Liver (tissue), 3 donors: ENCODE measurements at regions not wholly inside any gene's neighbourhood (a gene's known extent, or its start where the extent isn't known, plus 50 kb on each side); places are given as distances from the start of the nearest gene placed in this dataset.

ENCODE experiments used
- CTCF ChIP-seq: fragments of 150-350 bp; IDR thresholded peaks from 2 replicates; pipeline ENCODE4 v1.5.1; 2017; ENCODE audit warnings: improper control_type of control experiment, low read depth, low read length; ENCODE audit not compliant: missing input control
- FOXA1 ChIP-seq: IDR thresholded peaks from 2 replicates; pipeline ENCODE4 v1.6.1; 2016; ENCODE audit warnings: antibody characterized with exemption
- GABPA ChIP-seq, 2 donors: IDR thresholded peaks in 1 of 2; conservative IDR thresholded peaks in 1 of 2; 2 replicates each; pipeline ENCODE4 v1.6.1; 2016; ENCODE audit warnings: antibody characterized with exemption in 2 of 2, mild to moderate bottlenecking in 1 of 2, moderate library complexity in 1 of 2
- HNF4G ChIP-seq: IDR thresholded peaks from 2 replicates; pipeline ENCODE4 v1.6.1; 2016; ENCODE audit warnings: antibody characterized with exemption
- MAX ChIP-seq: IDR thresholded peaks from 2 replicates; pipeline ENCODE4 v1.6.1; 2016; ENCODE audit warnings: antibody characterized with exemption
- NR2F2 ChIP-seq: IDR thresholded peaks from 2 replicates; pipeline ENCODE4 v1.6.1; 2016; ENCODE audit warnings: antibody characterized with exemption
- RAD21 ChIP-seq, 2 donors: IDR thresholded peaks; 2 replicates each; pipeline ENCODE4 v1.6.1; 2016; ENCODE audit warnings: antibody characterized with exemption in 2 of 2, mild to moderate bottlenecking in 2 of 2
- REST ChIP-seq: IDR thresholded peaks from 2 replicates; pipeline ENCODE4 v1.6.1; 2016; ENCODE audit warnings: antibody characterized with exemption, mild to moderate bottlenecking
- SP1 ChIP-seq: IDR thresholded peaks from 2 replicates; pipeline ENCODE4 v1.6.1; 2018; ENCODE audit warnings: antibody characterized with exemption, mild to moderate bottlenecking
- TAF1 ChIP-seq: conservative IDR thresholded peaks from 2 replicates; pipeline ENCODE4 v1.6.1; 2016; ENCODE audit warnings: antibody characterized with exemption, mild to moderate bottlenecking
- YY1 ChIP-seq: IDR thresholded peaks from 2 replicates; pipeline ENCODE4 v1.6.1; 2016; ENCODE audit warnings: antibody characterized with exemption, mild to moderate bottlenecking
- donor health status: healthy.
- donor health status: healthy.

- TF ChIP-seq CTCF (no peak), REST (no peak), FOXA1 (no peak), RAD21 (IDR thresholded peaks at IDR 0.05) (no peak), YY1 (no peak), NR2F2 (no peak), GABPA (IDR thresholded peaks at IDR 0.05 in 1 of 2, conservative IDR thresholded peaks at IDR 0.05 in 1 of 2) (no peak), SP1 (no peak), TAF1 (no peak), HNF4G (no peak), MAX (no peak)
These were observed 236.6 kb upstream of the TLE3 start for GRCh38 chr15:70334286-70334685.
